SK-N-MC (cell line): ENCODE measurements at regions not wholly inside any gene's neighbourhood (a gene's known extent, or its start where the extent isn't known, plus 50 kb on each side); places are given as distances from the start of the nearest gene placed in this dataset.

Experiments used
- DNase-seq: peaks from one replicate; pipeline ENCODE4 v3.0.0-alpha.2; 2011; ENCODE audit warnings: low read depth, low spot score
- H3K27ac ChIP-seq: fragments of 200-600 bp; sonication (generic); 2 replicates; pipeline ENCODE4 v1.5.1; 2016; ENCODE audit warnings: mixed run types
- H3K36me3 ChIP-seq: fragments of 200-600 bp; sonication (generic); 2 replicates; pipeline ENCODE4 v1.6.1; 2017; ENCODE audit warnings: antibody characterized with exemption, low read length, mixed read lengths; ENCODE audit not compliant: insufficient read depth
- H3K4me3 ChIP-seq: fragments of 200-600 bp; sonication (generic); 2 replicates; pipeline ENCODE4 v1.5.1; 2016
- H3K9ac ChIP-seq: fragments of 200-600 bp; sonication (generic); 2 replicates; pipeline ENCODE4 v1.8.0; 2017; ENCODE audit warnings: mixed run types, mixed read lengths; ENCODE audit not compliant: insufficient read length
- H3K9me3 ChIP-seq: fragments of 200-600 bp; sonication (generic); 2 replicates; pipeline ENCODE4 v1.6.1; 2017; ENCODE audit warnings: low read depth, mild to moderate bottlenecking, antibody characterized with exemption, low read length, moderate library complexity, mixed read lengths
- EZH2 ChIP-seq: fragments of 200-600 bp; sonication (generic); IDR thresholded peaks from one replicate; pipeline ENCODE4 v1.6.1; 2017; ENCODE audit warnings: antibody characterized with exemption
- FOXP2 ChIP-seq: optimal IDR thresholded peaks from 2 replicates; pipeline ENCODE3; 2011; ENCODE audit warnings: mild to moderate bottlenecking, moderate library complexity; ENCODE audit not compliant: insufficient read depth; ENCODE audit errors: extremely low read length, control extremely low read depth
- POLR2AphosphoS5 ChIP-seq: IDR thresholded peaks from 2 replicates; pipeline ENCODE4 v1.6.1; 2012; ENCODE audit warnings: mild to moderate bottlenecking, low read depth, low read length, borderline replicate concordance

GRCh38 chr4:120977435-120977997, 55.0 kb upstream of the PRDM5 start:
- TF ChIP-seq FOXP2 (no peak), EZH2 (no peak), POLR2AphosphoS5 (no peak)
- H3K27ac ChIP-seq = no peak overlapping the region
- H3K9me3 ChIP-seq = no peaks in the 10 kb centered on the region
- H3K9ac ChIP-seq = no peak overlapping the region
- no peak overlapping the region for H3K4me3 ChIP-seq
- peak; percentile 28 for DNase-seq
- H3K36me3 ChIP-seq = no peaks in the 10 kb centered on the region

- Histone ChIP-seq H3K9me3 (no peaks in the 10 kb centered on the region), H3K4me3 (no peak overlapping the region), H3K36me3 (no peaks in the 10 kb centered on the region), H3K27ac (no peak overlapping the region), H3K9ac (no peak overlapping the region)
- DNase-seq = no peak
- TF ChIP-seq FOXP2 (no peak), EZH2 (no peak), POLR2AphosphoS5 (no peak)
Observed at GRCh38 chr4:120973207-120973606, 50.7 kb upstream of the PRDM5 start.
